ENCODE measurements at regions not wholly inside any gene's neighbourhood (a gene's known extent, or its start where the extent isn't known, plus 50 kb on each side); places are given as distances from the start of the nearest gene placed in this dataset.

GRCh38 chr16:63856537-63856936 is 1265.3 kb downstream of the CDH11 start:
- TF ChIP-seq POLR2A (IDR thresholded peaks at IDR 0.05) (no peak), CTCF (IDR thresholded peaks at IDR 0.05) (no peak)

Measured in testis (tissue), 2 donors.